ENCODE measurements at regions not wholly inside any gene's neighbourhood (a gene's known extent, or its start where the extent isn't known, plus 50 kb on each side); places are given as distances from the start of the nearest gene placed in this dataset.
"Not testable (repeated sequence)": the region's sequence is repeated elsewhere in the genome, so short reads cannot be mapped to it uniquely, and the experiment has no call there.

- Mint-ChIP-seq H3K9me3 (no peaks in the 10 kb centered on the region), H3K27ac (no peak overlapping the region), H3K27me3 (no peaks in the 10 kb centered on the region), H3K4me1 (no peaks in the 10 kb centered on the region), H3K4me3 (no peak overlapping the region)
- ATAC-seq (no peak), DNase-seq (no peak)
Measured at GRCh38 chr3:98692787-98693473, 70.2 kb upstream of the ST3GAL6 start.

- Mint-ChIP-seq H3K27me3 (no peaks in the 10 kb centered on the region), H3K9me3 (no peaks in the 10 kb centered on the region), H3K4me3 (no peak overlapping the region), H3K4me1 (no peaks in the 10 kb centered on the region), H3K27ac (no peak overlapping the region)
- DNase-seq (no peak), ATAC-seq (no peak)
Measured at GRCh38 chr3:98695796-98696195, 67.3 kb upstream of the ST3GAL6 start.

DNA sequence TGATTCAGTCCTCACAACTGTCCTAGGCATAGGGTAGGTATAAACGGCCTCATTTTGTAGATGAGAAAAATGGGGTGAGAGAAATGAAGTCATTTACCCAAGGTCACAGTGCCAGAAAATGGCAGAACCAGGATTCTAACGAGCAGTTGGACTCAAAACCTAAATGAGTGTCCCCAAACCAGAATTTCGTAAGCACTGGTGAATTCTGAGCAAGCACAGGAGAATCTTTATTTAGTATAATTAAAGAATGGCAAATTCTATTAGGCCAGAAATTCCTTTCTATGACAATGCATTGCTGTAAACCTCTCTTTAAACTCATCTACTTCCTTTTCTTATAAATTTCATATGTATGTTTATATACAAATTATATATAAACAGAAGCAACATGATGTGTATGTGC is 66.8 kb upstream of the ST3GAL6 start:
- H3K9me3 Mint-ChIP-seq, ATAC-seq, H3K27me3 Mint-ChIP-seq, H3K27ac Mint-ChIP-seq, H3K4me3 Mint-ChIP-seq, H3K4me1 Mint-ChIP-seq, DNase-seq: not testable (repeated sequence)

GRCh38 chr3:98697225-98697624 is 65.9 kb upstream of the ST3GAL6 start:
- Mint-ChIP-seq H3K4me3 (no peak overlapping the region), H3K27me3 (no peaks in the 10 kb centered on the region), H3K9me3 (no peaks in the 10 kb centered on the region), H3K27ac (no peak overlapping the region), H3K4me1 (no peaks in the 10 kb centered on the region)
- ATAC-seq (no peak), DNase-seq (no peak)

DNA sequence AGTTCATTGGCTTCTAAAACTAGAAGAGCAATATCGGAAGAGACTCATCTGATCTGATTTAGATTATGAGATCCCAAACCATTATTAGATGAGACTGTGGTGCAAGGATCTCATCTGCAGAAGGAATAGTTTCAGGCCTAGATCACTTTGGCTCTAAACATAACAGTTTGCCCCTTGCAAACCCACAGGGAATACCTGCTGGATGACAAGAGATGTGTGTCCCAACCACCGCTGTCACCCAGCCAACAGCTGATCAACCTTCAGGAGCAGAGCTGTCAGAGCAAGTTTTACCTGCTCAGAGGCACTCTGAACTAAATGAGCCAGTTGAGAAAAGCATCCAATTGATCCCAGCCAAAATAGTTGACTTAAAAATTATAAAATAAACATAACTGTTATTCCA is 64.0 kb upstream of the ST3GAL6 start:
- H3K9me3 Mint-ChIP-seq, result no peaks in the 10 kb centered on the region
- no peak for DNase-seq
- H3K27ac Mint-ChIP-seq, result no peak overlapping the region
- ATAC-seq, result no peak
- no peaks in the 10 kb centered on the region for H3K4me1 Mint-ChIP-seq
- H3K27me3 Mint-ChIP-seq, result no peaks in the 10 kb centered on the region
- H3K4me3 Mint-ChIP-seq, result no peak overlapping the region

GRCh38 chr3:98701071-98701675 is 62.0 kb upstream of the ST3GAL6 start:
- DNase-seq (no peak), ATAC-seq (no peak)
- no peak overlapping the region for H3K27ac Mint-ChIP-seq

GRCh38 chr3:98702166-98702565 is 61.0 kb upstream of the ST3GAL6 start:
- no peaks in the 10 kb centered on the region for H3K4me1 Mint-ChIP-seq
- H3K4me3 Mint-ChIP-seq, result no peak overlapping the region
- H3K27me3 Mint-ChIP-seq, result no peaks in the 10 kb centered on the region
- ATAC-seq (no peak), DNase-seq (no peak)
- no peaks in the 10 kb centered on the region for H3K9me3 Mint-ChIP-seq
- no peak overlapping the region for H3K27ac Mint-ChIP-seq

More at GRCh38 chr3:98701071-98701675, 62.0 kb upstream of the ST3GAL6 start:
- Mint-ChIP-seq H3K4me1 (no peaks in the 10 kb centered on the region), H3K9me3 (no peaks in the 10 kb centered on the region), H3K4me3 (no peak overlapping the region), H3K27me3 (no peaks in the 10 kb centered on the region)

DNA sequence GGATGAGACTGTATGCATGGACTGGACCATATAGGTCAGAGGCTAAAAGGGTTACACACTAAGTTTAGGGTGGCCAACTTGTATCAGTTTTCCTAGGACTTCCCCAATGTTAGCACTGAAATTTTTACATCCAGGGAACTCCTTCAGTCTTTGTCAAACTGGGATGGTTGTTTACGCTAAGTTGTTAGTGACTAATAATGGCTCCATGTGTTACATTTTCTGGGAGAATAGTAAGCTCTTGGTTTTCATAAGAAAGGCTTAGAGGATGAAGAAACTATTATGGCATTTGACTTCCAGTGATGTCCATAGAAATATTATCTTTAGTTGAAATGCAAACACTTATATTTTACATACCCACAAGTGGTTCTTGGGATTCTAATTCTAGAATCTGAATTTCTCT is 57.9 kb upstream of the ST3GAL6 start:
- H3K4me3 Mint-ChIP-seq, result no peak overlapping the region
- DNase-seq, result no peak

DNA sequence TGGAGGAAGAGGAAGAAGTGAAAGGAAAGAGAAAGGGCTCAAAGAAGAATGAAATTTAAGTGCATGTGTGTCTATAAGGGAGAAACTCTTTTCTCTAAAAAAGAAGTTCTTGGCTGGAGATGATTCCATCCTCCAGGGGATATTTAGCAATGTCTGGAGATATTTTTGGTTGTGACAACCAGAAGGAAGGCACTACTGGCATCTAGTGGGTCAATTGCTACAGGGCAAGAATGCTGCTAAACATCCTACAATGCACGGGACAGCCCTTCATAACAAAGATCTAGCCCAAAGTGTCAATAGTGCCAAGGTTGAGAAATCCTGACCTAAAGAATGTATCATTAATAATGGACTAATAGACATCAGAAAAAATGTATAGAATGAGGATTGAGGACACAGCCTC is 57.4 kb upstream of the ST3GAL6 start:
- no peak for DNase-seq
- Mint-ChIP-seq H3K4me1 (no peaks in the 10 kb centered on the region), H3K4me3 (no peak overlapping the region), H3K27me3 (no peaks in the 10 kb centered on the region), H3K9me3 (no peaks in the 10 kb centered on the region), H3K27ac (no peak overlapping the region)
- no peak for ATAC-seq

More for the DNA sequence above, 57.9 kb upstream of the ST3GAL6 start:
- Mint-ChIP-seq H3K27ac (no peak overlapping the region), H3K9me3 (no peaks in the 10 kb centered on the region), H3K27me3 (no peaks in the 10 kb centered on the region), H3K4me1 (no peaks in the 10 kb centered on the region)
- no peak for ATAC-seq

DNA sequence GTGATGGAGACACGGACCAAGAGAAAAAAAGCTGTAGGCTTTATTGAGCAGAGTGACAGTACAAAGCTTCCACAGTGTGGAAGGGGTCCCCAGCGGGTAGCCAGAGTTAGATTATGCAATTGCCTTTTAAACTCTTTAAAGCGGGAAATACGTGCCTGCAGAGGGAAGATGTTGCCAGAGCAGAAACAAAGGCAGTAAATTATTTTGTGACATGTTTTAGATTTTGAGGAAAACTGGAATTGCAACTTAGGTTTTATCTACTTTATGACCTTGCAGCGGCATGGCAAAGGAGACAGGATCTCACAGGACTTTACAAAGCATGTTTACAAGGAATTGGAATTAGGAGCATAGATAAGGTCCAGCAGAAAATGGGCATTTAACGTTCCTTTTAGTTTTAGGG is 54.5 kb upstream of the ST3GAL6 start:
- not testable (repeated sequence) for DNase-seq, H3K4me3 Mint-ChIP-seq, H3K27me3 Mint-ChIP-seq, H3K9me3 Mint-ChIP-seq, ATAC-seq, H3K27ac Mint-ChIP-seq, H3K4me1 Mint-ChIP-seq

GRCh38 chr3:98709441-98709840 is 53.7 kb upstream of the ST3GAL6 start:
- no peak for ATAC-seq
- H3K4me3 Mint-ChIP-seq, result no peak overlapping the region
- H3K27me3 Mint-ChIP-seq, result peaks cover 9% of the 10 kb centered on the region
- no peaks in the 10 kb centered on the region for H3K9me3 Mint-ChIP-seq
- DNase-seq, result no peak
- no peaks in the 10 kb centered on the region for H3K4me1 Mint-ChIP-seq
- H3K27ac Mint-ChIP-seq, result no peak overlapping the region

DNA sequence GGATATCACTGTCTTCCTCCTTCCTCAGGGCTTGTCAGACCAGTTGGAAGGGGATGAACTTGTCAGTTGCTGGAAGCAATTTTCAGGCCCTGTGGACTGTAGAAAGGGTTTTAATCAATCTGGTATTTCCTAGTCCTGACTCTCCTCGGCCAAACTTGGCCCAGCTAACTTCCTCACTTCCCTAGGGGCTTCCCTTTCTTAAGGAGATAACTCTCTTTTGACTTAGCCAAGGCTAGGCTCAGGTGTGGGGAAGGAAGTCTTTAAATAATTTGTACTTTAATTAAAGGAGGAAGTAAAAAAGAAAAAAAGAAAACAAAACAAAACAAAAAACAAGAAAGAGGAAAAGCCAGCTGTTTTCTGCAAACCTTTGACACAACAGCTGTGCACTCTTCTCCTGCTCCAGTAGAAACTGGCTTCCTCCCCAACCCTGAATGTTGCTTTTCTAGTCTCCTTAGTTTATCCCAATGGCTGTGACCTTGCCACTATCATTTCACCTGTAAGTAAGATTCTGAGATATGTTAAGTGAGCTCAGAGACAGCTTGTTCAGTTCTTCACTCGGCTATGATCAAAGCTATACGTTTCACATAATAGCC is 53.0 kb upstream of the ST3GAL6 start:
- no peak for ATAC-seq
- no peak for DNase-seq
- Mint-ChIP-seq H3K9me3 (no peaks in the 10 kb centered on the region), H3K27ac (no peak overlapping the region), H3K4me3 (no peak overlapping the region), H3K27me3 (peaks cover 9% of the 10 kb centered on the region), H3K4me1 (no peaks in the 10 kb centered on the region)

- Mint-ChIP-seq H3K4me1 (no peaks in the 10 kb centered on the region), H3K27me3 (peaks cover 9% of the 10 kb centered on the region), H3K9me3 (no peaks in the 10 kb centered on the region), H3K27ac (no peak overlapping the region), H3K4me3 (no peak overlapping the region)
- DNase-seq, result no peak
- no peak for ATAC-seq
Measured at GRCh38 chr3:98711426-98711825, 51.7 kb upstream of the ST3GAL6 start.

- Mint-ChIP-seq H3K4me3 (no peak overlapping the region), H3K9me3 (no peaks in the 10 kb centered on the region), H3K27ac (no peak overlapping the region), H3K4me1 (no peaks in the 10 kb centered on the region), H3K27me3 (peaks cover 9% of the 10 kb centered on the region)
- no peak for ATAC-seq
- DNase-seq, result no peak
Measured at GRCh38 chr3:98712726-98713125, 50.4 kb upstream of the ST3GAL6 start.

DNA sequence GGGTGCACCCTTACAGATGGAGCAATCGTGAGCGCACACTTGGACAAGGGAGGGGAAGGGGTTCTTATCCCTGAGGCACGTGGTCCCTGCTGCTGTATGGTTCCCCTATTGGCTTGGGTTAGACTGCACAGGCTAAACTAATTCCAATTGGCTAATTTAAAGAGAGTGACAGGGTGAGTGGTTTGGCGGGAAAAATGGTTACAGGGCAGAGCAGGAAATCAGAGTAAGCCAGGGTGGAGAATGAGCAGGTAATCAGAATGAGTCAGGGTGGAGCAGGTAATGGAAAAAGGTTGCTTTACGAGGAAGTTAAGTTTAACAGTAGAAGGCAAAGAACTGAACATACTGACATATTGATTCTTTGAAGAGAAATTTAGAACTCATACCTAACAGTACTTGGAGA is 49.8 kb upstream of the ST3GAL6 start:
- not testable (repeated sequence) for H3K4me1 Mint-ChIP-seq, H3K27ac Mint-ChIP-seq, H3K9me3 Mint-ChIP-seq, H3K27me3 Mint-ChIP-seq, ATAC-seq, H3K4me3 Mint-ChIP-seq, DNase-seq

Measured in stimulated activated naive CD8-positive, alpha-beta T cell treated with anti-CD3 and anti-CD28 coated beads, Interleukin-15, amount 100 ng/mL, for 72 hours (primary cell).